ENCODE measurements at regions not wholly inside any gene's neighbourhood (a gene's known extent, or its start where the extent isn't known, plus 50 kb on each side); places are given as distances from the start of the nearest gene placed in this dataset.

GRCh38 chr2:208830203-208830602, 423.6 kb downstream of the PTH2R start:
- Histone ChIP-seq H3K9ac (ENCODE audit: low read depth, low read length, poor library complexity, severe bottlenecking) (no peak overlapping the region), H3K36me3 (ENCODE audit: insufficient read depth, low read length) (no peaks in the 10 kb centered on the region), H4K20me1 (ENCODE audit: insufficient read depth, low read length, poor library complexity, severe bottlenecking) (no peaks in the 10 kb centered on the region), H3K27me3 (ENCODE audit: insufficient read depth, low read length, poor library complexity, severe bottlenecking) (no peaks in the 10 kb centered on the region), H3K9me3 (ENCODE audit: insufficient read depth, low read depth, low read length) (no peaks in the 10 kb centered on the region), H3K4me2 (ENCODE audit: low read depth, low read length, poor library complexity, severe bottlenecking) (no peak overlapping the region), H3K4me3 (ENCODE audit: low read length, poor library complexity, severe bottlenecking) (no peak overlapping the region), H2AFZ (ENCODE audit: low read length) (no peak overlapping the region), H3K4me1 (ENCODE audit: insufficient read depth, low read length, poor library complexity, severe bottlenecking) (no peaks in the 10 kb centered on the region), H3K9me2 (replicated peaks; ENCODE audit: low read depth, low read length) (no peaks in the 10 kb centered on the region), H3F3A (ENCODE audit: low read depth) (no peaks in the 10 kb centered on the region), H3K79me2 (ENCODE audit: insufficient read depth, low read length) (no peaks in the 10 kb centered on the region)
- TF ChIP-seq EZH2phosphoT487 (IDR thresholded peaks at IDR 0.05; ENCODE audit: borderline replicate concordance), result no peak
- TF ChIP-seq, protein P1, sequence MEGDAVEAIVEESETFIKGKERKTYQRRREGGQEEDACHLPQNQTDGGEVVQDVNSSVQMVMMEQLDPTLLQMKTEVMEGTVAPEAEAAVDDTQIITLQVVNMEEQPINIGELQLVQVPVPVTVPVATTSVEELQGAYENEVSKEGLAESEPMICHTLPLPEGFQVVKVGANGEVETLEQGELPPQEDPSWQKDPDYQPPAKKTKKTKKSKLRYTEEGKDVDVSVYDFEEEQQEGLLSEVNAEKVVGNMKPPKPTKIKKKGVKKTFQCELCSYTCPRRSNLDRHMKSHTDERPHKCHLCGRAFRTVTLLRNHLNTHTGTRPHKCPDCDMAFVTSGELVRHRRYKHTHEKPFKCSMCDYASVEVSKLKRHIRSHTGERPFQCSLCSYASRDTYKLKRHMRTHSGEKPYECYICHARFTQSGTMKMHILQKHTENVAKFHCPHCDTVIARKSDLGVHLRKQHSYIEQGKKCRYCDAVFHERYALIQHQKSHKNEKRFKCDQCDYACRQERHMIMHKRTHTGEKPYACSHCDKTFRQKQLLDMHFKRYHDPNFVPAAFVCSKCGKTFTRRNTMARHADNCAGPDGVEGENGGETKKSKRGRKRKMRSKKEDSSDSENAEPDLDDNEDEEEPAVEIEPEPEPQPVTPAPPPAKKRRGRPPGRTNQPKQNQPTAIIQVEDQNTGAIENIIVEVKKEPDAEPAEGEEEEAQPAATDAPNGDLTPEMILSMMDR (conservative IDR thresholded peaks at IDR 0.05; ENCODE audit: low read length), result no peak

DNA sequence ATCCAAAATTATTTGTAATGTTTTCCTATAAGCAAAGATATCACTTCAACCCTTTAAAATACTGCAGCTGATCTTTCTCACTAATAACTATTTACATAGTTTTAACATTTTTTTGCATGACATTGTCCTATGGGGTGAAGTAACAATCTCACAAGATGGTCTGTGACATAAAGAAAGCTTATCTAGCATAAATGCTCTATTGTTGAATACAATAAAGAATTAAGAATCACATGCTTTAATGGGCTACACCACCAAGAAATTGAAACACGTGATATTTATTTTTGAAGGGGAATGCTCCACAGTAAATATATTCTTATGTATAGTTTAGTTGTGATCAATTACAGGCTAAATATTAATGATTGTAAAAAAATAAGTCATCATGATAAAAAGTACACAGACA, 441.1 kb downstream of the PTH2R start:
- Histone ChIP-seq H3K9me3 (ENCODE audit: insufficient read depth, low read depth, low read length) (no peaks in the 10 kb centered on the region), H3K4me2 (ENCODE audit: low read depth, low read length, poor library complexity, severe bottlenecking) (no peak overlapping the region), H3K9ac (ENCODE audit: low read depth, low read length, poor library complexity, severe bottlenecking) (no peak overlapping the region), H3K4me1 (ENCODE audit: insufficient read depth, low read length, poor library complexity, severe bottlenecking) (no peaks in the 10 kb centered on the region), H4K20me1 (ENCODE audit: insufficient read depth, low read length, poor library complexity, severe bottlenecking) (no peaks in the 10 kb centered on the region), H3K9me2 (replicated peaks; ENCODE audit: low read depth, low read length) (no peaks in the 10 kb centered on the region), H3K36me3 (ENCODE audit: insufficient read depth, low read length) (no peaks in the 10 kb centered on the region), H3K4me3 (ENCODE audit: low read length, poor library complexity, severe bottlenecking) (no peak overlapping the region), H3F3A (ENCODE audit: low read depth) (no peaks in the 10 kb centered on the region), H3K27me3 (ENCODE audit: insufficient read depth, low read length, poor library complexity, severe bottlenecking) (no peaks in the 10 kb centered on the region), H2AFZ (ENCODE audit: low read length) (no peak overlapping the region), H3K79me2 (ENCODE audit: insufficient read depth, low read length) (no peaks in the 10 kb centered on the region)
- TF ChIP-seq, protein P1 (conservative IDR thresholded peaks at IDR 0.05; ENCODE audit: low read length), result no peak
- TF ChIP-seq EZH2phosphoT487 (IDR thresholded peaks at IDR 0.05; ENCODE audit: borderline replicate concordance), result no peak

- H3K27me3 ChIP-seq (ENCODE audit: insufficient read depth, low read length, poor library complexity, severe bottlenecking), result no peaks in the 10 kb centered on the region
- H3K9me2 ChIP-seq (replicated peaks; ENCODE audit: low read depth, low read length), result no peaks in the 10 kb centered on the region
- TF ChIP-seq, protein P1 (conservative IDR thresholded peaks at IDR 0.05; ENCODE audit: low read length), result no peak
- TF ChIP-seq EZH2phosphoT487 (IDR thresholded peaks at IDR 0.05; ENCODE audit: borderline replicate concordance), result no peak
These were observed 448.1 kb downstream of the PTH2R start for GRCh38 chr2:208854717-208855116.

More at GRCh38 chr2:208854717-208855116, 448.1 kb downstream of the PTH2R start:
- no peak overlapping the region for H3K9ac ChIP-seq (ENCODE audit: low read depth, low read length, poor library complexity, severe bottlenecking)
- H2AFZ ChIP-seq (ENCODE audit: low read length), result no peak overlapping the region
- no peaks in the 10 kb centered on the region for H3K79me2 ChIP-seq (ENCODE audit: insufficient read depth, low read length)
- no peak overlapping the region for H3K4me2 ChIP-seq (ENCODE audit: low read depth, low read length, poor library complexity, severe bottlenecking)
- H3F3A ChIP-seq (ENCODE audit: low read depth), result no peaks in the 10 kb centered on the region
- no peaks in the 10 kb centered on the region for H4K20me1 ChIP-seq (ENCODE audit: insufficient read depth, low read length, poor library complexity, severe bottlenecking)
- no peaks in the 10 kb centered on the region for H3K4me1 ChIP-seq (ENCODE audit: insufficient read depth, low read length, poor library complexity, severe bottlenecking)
- no peaks in the 10 kb centered on the region for H3K36me3 ChIP-seq (ENCODE audit: insufficient read depth, low read length)
- H3K9me3 ChIP-seq (ENCODE audit: insufficient read depth, low read depth, low read length), result no peaks in the 10 kb centered on the region
- H3K4me3 ChIP-seq (ENCODE audit: low read length, poor library complexity, severe bottlenecking), result no peak overlapping the region

Data from Loucy (cell line).